Dendritic cell treated with granulocyte-macrophage colony-stimulating factor and Interleukin-4, amounts not matched to agents 40 ng/mL and 50 ng/mL, for 4 days (primary cell): ENCODE measurements at regions not wholly inside any gene's neighbourhood (a gene's known extent, or its start where the extent isn't known, plus 50 kb on each side); places are given as distances from the start of the nearest gene placed in this dataset.
"Not testable (repeated sequence)": the region's sequence is repeated elsewhere in the genome, so short reads cannot be mapped to it uniquely, and the experiment has no call there.

Source experiments
- H3K27ac Mint-ChIP-seq: one replicate; pipeline ENCODE4 v1.8.0; 2022; ENCODE audit warnings: mild to moderate bottlenecking, mixed read lengths
- H3K27me3 Mint-ChIP-seq: one replicate; pipeline ENCODE4 v1.8.0; 2022; ENCODE audit warnings: mild to moderate bottlenecking, mixed read lengths
- H3K36me3 Mint-ChIP-seq: one replicate; pipeline ENCODE4 v1.8.0; 2022; ENCODE audit warnings: low read depth, mixed read lengths
- H3K4me1 Mint-ChIP-seq: one replicate; pipeline ENCODE4 v1.8.0; 2022; ENCODE audit warnings: low read depth, mixed read lengths
- H3K4me3 Mint-ChIP-seq: one replicate; pipeline ENCODE4 v1.8.0; 2022; ENCODE audit warnings: mild to moderate bottlenecking, moderate library complexity, mixed read lengths
- H3K9me3 Mint-ChIP-seq: one replicate; pipeline ENCODE4 v1.8.0; 2022; ENCODE audit warnings: mixed read lengths
- intact Hi-C: fragments of 100-400 bp; cut with micrococcal nuclease; formaldehyde crosslinking; loops from one replicate; pipeline ENCODE4 v1.15.0; 2022

- Mint-ChIP-seq H3K27ac (no peak overlapping the region), H3K4me1 (no peaks in the 10 kb centered on the region), H3K9me3 (no peaks in the 10 kb centered on the region), H3K27me3 (peaks cover 2% of the 10 kb centered on the region), H3K4me3 (no peak overlapping the region), H3K36me3 (no peaks in the 10 kb centered on the region)
- intact Hi-C loops = no loop called here
Observed at GRCh38 chr6:903761-904160, 210.8 kb upstream of the EXOC2 start.

DNA sequence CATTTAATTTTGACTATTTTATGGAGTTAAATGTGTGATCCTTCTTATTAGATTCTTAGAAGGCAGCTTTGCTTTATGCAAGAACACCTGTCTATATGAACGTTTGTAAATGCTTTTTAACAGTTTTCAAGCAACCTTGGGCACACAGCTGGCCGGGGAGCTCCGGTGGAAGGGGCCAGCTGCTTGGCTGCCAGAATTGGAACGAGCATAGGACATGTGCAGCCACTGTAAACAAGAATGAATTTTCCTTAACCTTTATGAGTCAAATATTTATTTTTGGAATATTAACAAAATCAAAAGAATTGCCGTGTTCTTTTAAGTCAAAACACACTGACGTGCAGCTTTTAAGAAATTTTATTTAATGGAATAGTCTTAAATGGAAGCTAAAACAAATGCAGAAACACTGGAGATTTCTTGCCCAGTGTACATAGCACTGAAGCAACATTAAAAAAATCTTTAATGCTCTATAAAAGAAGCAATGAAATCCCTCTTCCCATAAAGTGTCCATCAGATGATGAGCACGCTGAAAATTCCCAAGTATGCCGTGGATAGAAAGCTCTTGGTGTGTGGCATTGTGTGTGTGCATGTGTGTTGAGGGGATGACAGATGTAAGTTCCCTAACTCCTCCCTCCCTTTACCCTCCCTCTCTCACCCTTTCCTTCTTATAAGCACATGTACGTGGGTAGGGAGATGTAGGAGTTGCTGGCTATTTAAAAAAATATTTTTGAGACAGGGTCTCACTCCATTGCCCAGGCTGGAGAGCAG is 208.9 kb upstream of the EXOC2 start:
- peaks cover 5% of the 10 kb centered on the region for H3K4me1 Mint-ChIP-seq
- peaks cover 2% of the 10 kb centered on the region for H3K27me3 Mint-ChIP-seq
- no peak overlapping the region for H3K4me3 Mint-ChIP-seq
- no peaks in the 10 kb centered on the region for H3K9me3 Mint-ChIP-seq
- H3K27ac Mint-ChIP-seq = no peak overlapping the region
- no peaks in the 10 kb centered on the region for H3K36me3 Mint-ChIP-seq
- intact Hi-C loops = no loop called here

DNA sequence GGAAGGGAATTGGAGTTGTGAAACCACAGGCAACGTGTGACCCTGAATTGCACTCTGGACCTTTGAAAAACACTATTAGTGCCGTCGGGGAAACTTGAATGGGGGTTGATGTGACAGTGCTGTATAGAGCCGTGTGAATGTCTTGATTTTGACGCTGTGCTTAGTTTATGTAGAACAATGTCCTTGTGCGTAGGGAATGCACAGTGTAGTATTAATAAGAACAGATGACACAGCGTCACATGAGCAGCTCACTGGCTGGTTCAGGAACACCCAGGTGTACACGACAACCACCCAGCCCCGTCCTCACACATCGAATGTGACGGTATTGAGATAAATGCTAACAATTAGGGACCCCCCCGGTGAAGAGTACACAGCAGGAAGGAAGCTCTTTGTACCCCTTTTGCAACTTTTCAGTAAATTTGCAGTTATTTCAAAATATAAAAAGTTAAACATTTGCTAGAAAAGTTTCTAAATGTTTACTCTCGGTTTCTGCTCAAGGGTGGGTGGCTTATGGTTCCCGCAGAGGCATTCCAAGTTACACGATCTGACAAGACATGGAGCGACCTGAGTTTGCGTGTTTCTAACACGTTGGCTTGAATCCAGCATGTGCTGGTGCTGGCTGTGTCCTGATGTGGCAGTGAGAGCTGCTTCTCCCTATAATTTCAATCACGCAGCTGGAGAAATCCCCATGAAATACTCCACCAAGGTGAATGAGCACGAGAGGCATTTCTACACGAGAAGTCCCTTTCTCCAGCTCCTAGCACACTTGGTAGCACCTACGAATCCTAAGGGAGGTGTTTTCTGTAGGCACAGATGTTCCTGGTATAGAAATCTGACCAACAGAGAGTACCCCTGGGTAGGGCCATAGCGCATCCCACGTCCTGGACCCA is 208.0 kb upstream of the EXOC2 start:
- Mint-ChIP-seq H3K4me3 (no peak overlapping the region), H3K27me3 (peaks cover 5% of the 10 kb centered on the region), H3K9me3 (no peaks in the 10 kb centered on the region), H3K4me1 (peaks cover 5% of the 10 kb centered on the region), H3K36me3 (no peaks in the 10 kb centered on the region), H3K27ac (no peak overlapping the region)
- intact Hi-C loops = no loop called here

GRCh38 chr6:897528-898207 is 204.7 kb upstream of the EXOC2 start:
- H3K4me3 Mint-ChIP-seq = no peak overlapping the region
- peaks cover 5% of the 10 kb centered on the region for H3K27me3 Mint-ChIP-seq
- H3K9me3 Mint-ChIP-seq = no peaks in the 10 kb centered on the region
- peaks cover 5% of the 10 kb centered on the region for H3K4me1 Mint-ChIP-seq
- H3K36me3 Mint-ChIP-seq = no peaks in the 10 kb centered on the region
- intact Hi-C loops = no loop called here
- H3K27ac Mint-ChIP-seq = no peak overlapping the region

DNA sequence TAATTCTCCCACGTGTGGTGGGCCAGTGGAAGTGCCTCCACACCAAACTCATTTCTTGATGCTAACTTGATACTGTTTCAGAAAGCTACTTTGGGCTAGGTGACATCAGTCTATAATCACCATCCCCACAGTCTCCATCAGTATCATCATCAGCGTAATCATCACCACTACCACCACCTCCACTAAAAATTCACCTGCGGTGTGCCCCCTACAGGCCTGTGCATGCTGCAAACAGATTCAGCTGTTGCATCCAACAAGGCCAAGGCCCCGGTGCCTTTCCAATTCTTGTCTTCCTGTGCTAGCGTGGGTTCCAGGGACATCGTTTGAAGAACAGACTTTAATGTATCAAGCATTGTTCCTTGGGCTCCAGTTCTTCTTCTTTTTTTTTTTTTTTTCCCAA is 201.3 kb upstream of the EXOC2 start:
- no peak overlapping the region for H3K4me3 Mint-ChIP-seq
- peaks cover 5% of the 10 kb centered on the region for H3K4me1 Mint-ChIP-seq
- H3K27ac Mint-ChIP-seq = no peak overlapping the region
- H3K9me3 Mint-ChIP-seq = no peaks in the 10 kb centered on the region
- no peaks in the 10 kb centered on the region for H3K36me3 Mint-ChIP-seq
- H3K27me3 Mint-ChIP-seq = peaks cover 3% of the 10 kb centered on the region
- intact Hi-C loops = no loop called here

DNA sequence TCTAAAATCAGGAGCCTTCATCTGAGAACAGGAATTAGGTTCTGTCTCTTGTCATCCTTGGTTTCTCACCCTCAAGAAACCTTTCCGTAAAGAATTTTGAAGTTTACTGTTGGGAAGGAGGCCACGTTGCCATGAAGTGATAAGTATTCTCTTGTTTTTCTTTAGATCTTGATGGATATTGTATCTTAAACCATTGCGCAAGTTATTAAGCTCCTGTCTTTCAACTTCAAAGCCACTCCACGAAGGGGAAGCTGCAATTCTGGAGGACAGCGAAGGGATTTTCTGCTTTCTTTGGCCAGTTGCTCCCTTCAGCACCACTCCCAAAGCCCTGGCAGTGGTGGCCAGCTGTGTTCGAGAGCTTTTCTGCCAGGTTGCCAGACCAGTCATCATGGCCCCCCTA is 198.1 kb upstream of the EXOC2 start:
- H3K4me3 Mint-ChIP-seq = no peak overlapping the region
- H3K9me3 Mint-ChIP-seq = no peaks in the 10 kb centered on the region
- intact Hi-C loops = no loop called here
- no peaks in the 10 kb centered on the region for H3K4me1 Mint-ChIP-seq
- no peaks in the 10 kb centered on the region for H3K27me3 Mint-ChIP-seq
- no peak overlapping the region for H3K27ac Mint-ChIP-seq
- H3K36me3 Mint-ChIP-seq = no peaks in the 10 kb centered on the region

- Mint-ChIP-seq H3K27ac (no peak overlapping the region), H3K36me3 (no peaks in the 10 kb centered on the region), H3K4me1 (peaks cover 5% of the 10 kb centered on the region), H3K4me3 (no peak overlapping the region), H3K27me3 (no peaks in the 10 kb centered on the region), H3K9me3 (no peaks in the 10 kb centered on the region)
- intact Hi-C loops = no loop called here
Observed at GRCh38 chr6:890201-890600, 197.3 kb upstream of the EXOC2 start.

GRCh38 chr6:887583-888235 is 194.8 kb upstream of the EXOC2 start:
- H3K9me3 Mint-ChIP-seq = no peaks in the 10 kb centered on the region
- H3K27me3 Mint-ChIP-seq = no peaks in the 10 kb centered on the region
- intact Hi-C loops = no loop called here
- H3K27ac Mint-ChIP-seq = no peak overlapping the region
- no peaks in the 10 kb centered on the region for H3K36me3 Mint-ChIP-seq
- H3K4me3 Mint-ChIP-seq = no peak overlapping the region
- H3K4me1 Mint-ChIP-seq = peaks cover 12% of the 10 kb centered on the region

DNA sequence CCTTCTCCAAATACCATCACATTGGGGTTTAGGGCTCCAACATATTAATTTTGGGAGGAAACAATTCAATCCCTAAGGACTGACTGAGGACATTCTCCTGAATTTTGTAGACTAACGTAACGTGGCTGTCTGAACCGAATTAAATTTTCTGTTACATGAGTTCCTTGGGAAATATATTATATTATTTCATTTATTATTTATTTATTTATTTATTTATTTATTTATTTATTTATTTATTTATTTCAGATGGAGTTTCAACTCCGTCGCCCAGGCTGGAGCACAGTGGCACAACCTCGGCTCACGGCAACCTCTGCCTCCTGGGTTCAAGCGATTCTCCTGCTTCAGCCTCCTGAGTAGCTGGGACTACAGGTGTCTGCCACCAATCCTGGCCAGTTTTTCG is 193.2 kb upstream of the EXOC2 start:
- H3K9me3 Mint-ChIP-seq, H3K36me3 Mint-ChIP-seq, intact Hi-C loops, H3K27me3 Mint-ChIP-seq, H3K27ac Mint-ChIP-seq, H3K4me3 Mint-ChIP-seq: not testable (repeated sequence)
- H3K4me1 Mint-ChIP-seq = peaks cover 12% of the 10 kb centered on the region

- Mint-ChIP-seq H3K27me3 (peaks cover 4% of the 10 kb centered on the region), H3K4me3 (no peak overlapping the region), H3K27ac (no peak overlapping the region), H3K4me1 (peaks cover 12% of the 10 kb centered on the region), H3K9me3 (no peaks in the 10 kb centered on the region), H3K36me3 (no peaks in the 10 kb centered on the region)
- intact Hi-C loops = no loop called here
Observed at GRCh38 chr6:885051-885590, 192.2 kb upstream of the EXOC2 start.

- H3K36me3 Mint-ChIP-seq = no peaks in the 10 kb centered on the region
- no peak overlapping the region for H3K27ac Mint-ChIP-seq
- no peak overlapping the region for H3K4me3 Mint-ChIP-seq
- intact Hi-C loops = no loop called here
- peaks cover 12% of the 10 kb centered on the region for H3K4me1 Mint-ChIP-seq
- H3K9me3 Mint-ChIP-seq = no peaks in the 10 kb centered on the region
- peaks cover 4% of the 10 kb centered on the region for H3K27me3 Mint-ChIP-seq
Observed at GRCh38 chr6:884570-884969, 191.6 kb upstream of the EXOC2 start.

DNA sequence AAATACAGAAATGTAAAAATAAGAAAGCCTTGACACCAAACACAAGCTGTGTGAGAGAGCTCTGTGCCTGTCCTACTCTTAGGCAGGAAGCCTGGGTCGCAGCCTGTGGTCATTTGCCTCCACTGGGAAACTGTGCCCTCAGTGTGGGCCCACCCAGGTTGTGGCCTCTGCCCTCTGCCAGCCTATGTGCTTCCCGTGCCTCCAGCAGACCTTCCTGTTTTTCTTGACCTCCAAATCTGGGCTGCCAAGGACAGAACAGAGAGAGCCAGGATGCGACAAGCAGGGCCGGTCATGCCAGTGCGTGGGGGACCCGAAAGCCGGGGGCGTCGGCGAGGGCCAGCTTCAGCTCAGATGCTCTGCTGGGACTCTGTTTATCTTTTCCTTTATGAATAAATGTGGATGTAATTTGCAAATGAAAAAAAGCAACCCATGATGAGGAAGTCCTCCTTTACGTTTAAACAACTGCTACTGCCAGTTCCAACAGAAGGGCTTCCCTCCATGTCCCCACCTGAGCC is 189.2 kb upstream of the EXOC2 start:
- H3K9me3 Mint-ChIP-seq = no peaks in the 10 kb centered on the region
- H3K27me3 Mint-ChIP-seq = peaks cover 6% of the 10 kb centered on the region
- H3K4me1 Mint-ChIP-seq = peaks cover 17% of the 10 kb centered on the region
- H3K27ac Mint-ChIP-seq = no peak overlapping the region
- no peaks in the 10 kb centered on the region for H3K36me3 Mint-ChIP-seq
- H3K4me3 Mint-ChIP-seq = no peak overlapping the region
- intact Hi-C loops = no loop called here

DNA sequence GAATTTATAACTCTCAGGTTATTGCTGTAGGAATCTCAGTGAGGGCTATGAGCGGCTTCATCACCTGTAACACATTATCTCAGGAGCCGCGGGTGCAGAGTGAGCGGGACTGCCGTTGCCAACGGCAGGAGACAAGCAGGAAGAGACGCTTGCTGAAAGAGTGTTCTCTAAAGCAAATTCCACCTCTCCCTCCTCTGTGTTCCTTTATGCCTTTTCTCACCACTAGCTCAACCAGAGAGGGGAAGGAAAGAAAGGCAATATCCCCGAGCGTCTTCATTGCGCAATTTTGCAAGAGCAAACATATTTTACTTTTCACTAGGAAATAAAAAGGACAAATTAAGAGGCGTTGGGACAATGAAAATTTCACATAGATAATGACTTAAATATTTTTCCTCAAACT is 185.2 kb upstream of the EXOC2 start:
- Mint-ChIP-seq H3K4me3 (no peak overlapping the region), H3K4me1 (peaks cover 5% of the 10 kb centered on the region), H3K36me3 (no peaks in the 10 kb centered on the region), H3K9me3 (no peaks in the 10 kb centered on the region), H3K27me3 (peaks cover 12% of the 10 kb centered on the region), H3K27ac (no peak overlapping the region)
- intact Hi-C loops = no loop called here
